SU-DHL-6 (cell line): ENCODE measurements at regions not wholly inside any gene's neighbourhood (a gene's known extent, or its start where the extent isn't known, plus 50 kb on each side); places are given as distances from the start of the nearest gene placed in this dataset.

Source experiments
- CTCF ChIP-seq: fragments of 200-600 bp; sonication (generic); IDR thresholded peaks from one replicate; pipeline ENCODE4 v1.5.1; 2017; ENCODE audit warnings: antibody characterized with exemption, mild to moderate bottlenecking, low read length, moderate library complexity; ENCODE audit not compliant: insufficient read depth, poor library complexity, severe bottlenecking
- EZH2phosphoT487 ChIP-seq: fragments of 200-600 bp; sonication (generic), shearing (Covaris generic); conservative IDR thresholded peaks from 2 replicates; pipeline ENCODE4 v1.6.1; 2018; ENCODE audit warnings: mild to moderate bottlenecking, antibody characterized with exemption, low read length, moderate library complexity, mixed read lengths

GRCh38 chr13:21902709-21903098, 231.8 kb downstream of the FGF9 start:
- no peak for TF ChIP-seq CTCF
- no peak for TF ChIP-seq EZH2phosphoT487
